K562 (cell line): ENCODE measurements at regions not wholly inside any gene's neighbourhood (a gene's known extent, or its start where the extent isn't known, plus 50 kb on each side); places are given as distances from the start of the nearest gene placed in this dataset.

Source experiments
- ATAC-seq: fragments of 200-7000 bp; cut with Tn5 transposase; 3 replicates; pipeline ENCODE4 v1.9.1; 2020; ENCODE audit warnings: moderate library complexity
- BruUV-seq: library from RNA; stranded (reverse); fragments of 400-500 nt; replicated peaks from 2 replicates; lab custom pipeline; 2021; lab: Mats Ljungman, UMichigan
- CTCF ChIA-PET: fragments of 300-600 bp; formaldehyde crosslinking; extraction: SDS; loops from one replicate; lab custom pipeline; 2021; ENCODE audit warnings: low intra/inter-chr PET ratio; lab: Yijun Ruan, JAX
- POLR2A ChIA-PET: fragments of 300-600, 350-650 bp; sonication (Branson Sonifier 250); formaldehyde crosslinking; extraction: SDS; loops from one replicate; lab custom pipeline; 2021; ENCODE audit warnings: antibody characterized with exemption, inconsistent platforms; lab: Yijun Ruan, JAX
- DNase-seq, 4 experiments: peaks; one replicate each; pipeline versions ENCODE4 v3.0.0 to v3.0.0-alpha.2; 2011 to 2018; ENCODE audit warnings: low spot score in 3 of 4, mixed read lengths in 3 of 4; ENCODE audit errors: extremely low read depth in 1 of 4
- FAIRE-seq: peaks from 2 replicates; lab custom pipeline; 2011; peaks lifted over from hg19 to GRCh38; lab: Jason Lieb, UNC
- H2AFZ ChIP-seq: 2 replicates; pipeline ENCODE4 v1.6.0; 2011; ENCODE audit warnings: low read depth, low read length, control low read depth, inconsistent platforms
- H3K27ac ChIP-seq: fragments of 200-600 bp; 3 replicates; pipeline ENCODE4 v1.8.0; 2011; ENCODE audit warnings: low read depth, mild to moderate bottlenecking, control low read depth, inconsistent platforms, low read length, moderate library complexity, mixed read lengths; ENCODE audit errors: extremely low read depth
- H3K27me3 ChIP-seq, 2 experiments: fragments of 300-600 bp in 1 of 2; 2 replicates in 1 of 2; 3 replicates in 1 of 2; pipeline versions ENCODE4 v1.6.0 to v1.8.0; 2011; ENCODE audit warnings: inconsistent platforms in 2 of 2, low read length in 2 of 2, mild to moderate bottlenecking in 1 of 2, mixed read lengths in 1 of 2, moderate library complexity in 1 of 2; ENCODE audit not compliant: control insufficient read depth in 2 of 2, insufficient read depth in 2 of 2
- H3K36me3 ChIP-seq: fragments of 300-600 bp; 3 replicates; pipeline ENCODE4 v1.8.0; 2011; ENCODE audit warnings: mild to moderate bottlenecking, low read length, inconsistent platforms; ENCODE audit not compliant: control insufficient read depth, insufficient read depth
- H3K4me1 ChIP-seq, 2 experiments: fragments of 200-600 bp in 1 of 2; replicated peaks in 1 of 2; 2 replicates in 1 of 2; 3 replicates in 1 of 2; pipeline versions ENCODE4 v1.5.1 to v1.8.0; 2011; ENCODE audit warnings: inconsistent platforms in 2 of 2, low read length in 2 of 2, mild to moderate bottlenecking in 1 of 2, mixed read lengths in 1 of 2, moderate library complexity in 1 of 2; ENCODE audit not compliant: control insufficient read depth in 2 of 2, insufficient read depth in 2 of 2
- H3K4me2 ChIP-seq: 2 replicates; pipeline ENCODE4 v1.6.1; 2011; ENCODE audit warnings: low read length, control low read depth, inconsistent platforms, mixed read lengths; ENCODE audit not compliant: insufficient read depth
- H3K4me3 ChIP-seq: fragments of 200-600 bp; sonication (generic), shearing (Covaris generic); 2 replicates; pipeline ENCODE4 v1.5.1; 2016; ENCODE audit warnings: control low read depth, inconsistent platforms
- H3K79me2 ChIP-seq: fragments of 200-600 bp; 3 replicates; pipeline ENCODE4 v1.8.0; 2011; ENCODE audit warnings: low read length, inconsistent platforms; ENCODE audit not compliant: control insufficient read depth, insufficient read depth
- H3K9ac ChIP-seq, 2 experiments: 2 replicates each; pipeline versions ENCODE4 v1.6.0 to v1.6.1; 2011; ENCODE audit warnings: low read depth in 2 of 2, low read length in 2 of 2, control low read depth in 1 of 2, inconsistent platforms in 1 of 2, mild to moderate bottlenecking in 1 of 2, mixed read lengths in 1 of 2; ENCODE audit not compliant: insufficient read depth in 1 of 2
- H3K9me1 ChIP-seq: one replicate; pipeline ENCODE4 v1.6.0; 2011; ENCODE audit warnings: inconsistent platforms, mild to moderate bottlenecking, low read length, moderate library complexity; ENCODE audit not compliant: control insufficient read depth, insufficient read depth
- H3K9me3 ChIP-seq: replicated peaks from 2 replicates; pipeline ENCODE4 v1.5.1; 2011; ENCODE audit warnings: low read depth, low read length, inconsistent platforms; ENCODE audit not compliant: control insufficient read depth, insufficient read depth
- H4K20me1 ChIP-seq: replicated peaks from 2 replicates; pipeline ENCODE4 v1.6.1; 2011; ENCODE audit warnings: low read length, inconsistent platforms, mixed read lengths; ENCODE audit not compliant: control insufficient read depth, insufficient read depth
- ARID2 ChIP-seq: fragments of 450-650 bp; IDR thresholded peaks from 2 replicates; pipeline ENCODE4 v1.6.1; 2017; ENCODE audit warnings: antibody characterized with exemption, mild to moderate bottlenecking
- BDP1 ChIP-seq: IDR thresholded peaks from 3 replicates; pipeline ENCODE4 v1.6.1; 2011; ENCODE audit not compliant: insufficient read length, insufficient read depth
- CHD4 ChIP-seq: fragments of 200-600 bp; sonication (generic); IDR thresholded peaks from 3 replicates; pipeline ENCODE4 v1.6.1; 2012; ENCODE audit warnings: low read depth, mild to moderate bottlenecking, mixed read lengths, low read length, inconsistent platforms; ENCODE audit not compliant: insufficient read depth, insufficient replicate concordance, poor library complexity, severe bottlenecking
- DDX20 ChIP-seq: fragments of 450-650 bp; IDR thresholded peaks from 2 replicates; pipeline ENCODE4 v1.6.1; 2016; ENCODE audit warnings: missing genetic modification characterization, low read depth, mild to moderate bottlenecking, missing compliant biosample characterization, moderate library complexity
- ESRRB ChIP-seq: fragments of 250-450 bp; sonication (Bioruptor Pico); IDR thresholded peaks from 2 replicates; pipeline ENCODE4 v1.5.0; 2020; ENCODE audit warnings: mild to moderate bottlenecking, moderate library complexity, borderline replicate concordance
- ETV1 ChIP-seq: fragments of 450-650 bp; conservative IDR thresholded peaks from 2 replicates; pipeline ENCODE4 v1.6.1; 2016; ENCODE audit warnings: missing genetic modification characterization, control low read depth, low read depth, missing compliant biosample characterization
- EWSR1 ChIP-seq: fragments of 450-650 bp; IDR thresholded peaks from 2 replicates; pipeline ENCODE4 v1.6.1; 2018; ENCODE audit warnings: borderline replicate concordance, mild to moderate bottlenecking, low read depth, moderate library complexity; ENCODE audit not compliant: partially characterized antibody
- IFI16 ChIP-seq: fragments of 250-450 bp; sonication (Bioruptor Pico); IDR thresholded peaks from 2 replicates; pipeline ENCODE4 v2.1.2; 2022; ENCODE audit warnings: mild to moderate bottlenecking, inconsistent platforms
- IRF9 ChIP-seq: fragments of 450-650 bp; IDR thresholded peaks from 2 replicates; pipeline ENCODE4 v1.6.1; 2016; ENCODE audit warnings: missing biosample characterization, missing genetic modification characterization
- NELFE ChIP-seq: IDR thresholded peaks from 2 replicates; pipeline ENCODE4 v1.6.1; 2011; ENCODE audit warnings: mild to moderate bottlenecking; ENCODE audit not compliant: insufficient read depth, insufficient read length
- POLR2AphosphoS5 ChIP-seq: IDR thresholded peaks from 2 replicates; pipeline ENCODE4 v1.6.1; 2011; ENCODE audit warnings: mild to moderate bottlenecking, low read depth, low read length, moderate library complexity; ENCODE audit not compliant: control insufficient read depth, insufficient read depth
- SMARCB1 ChIP-seq: IDR thresholded peaks from 2 replicates; pipeline ENCODE4 v1.6.1; 2011; ENCODE audit warnings: improper control_type of control experiment, low read depth; ENCODE audit not compliant: insufficient read length
- SOX6 ChIP-seq: fragments of 450-650 bp; IDR thresholded peaks from 2 replicates; pipeline ENCODE4 v1.6.1; 2014; ENCODE audit warnings: mild to moderate bottlenecking
- ZNF12 ChIP-seq: sonication (generic); formaldehyde crosslinking; IDR thresholded peaks from 2 replicates; pipeline ENCODE4 v1.4.0; 2020; ENCODE audit warnings: mild to moderate bottlenecking, missing genetic modification reagents
- ZNF133 ChIP-seq: fragments of 250-450 bp; sonication (Bioruptor Pico); IDR thresholded peaks from 2 replicates; pipeline ENCODE4 v1.4.0; 2020; ENCODE audit warnings: mild to moderate bottlenecking
- ZNF23 ChIP-seq: fragments of 250-450 bp; sonication (Bioruptor Pico); IDR thresholded peaks from 2 replicates; pipeline ENCODE4 v1.4.0; 2020; ENCODE audit warnings: mild to moderate bottlenecking
- ZNF766 ChIP-seq: fragments of 200-800 bp; sonication (Bioruptor generic); conservative IDR thresholded peaks from 2 replicates; pipeline ENCODE4 v1.6.1; 2016; ENCODE audit warnings: missing genetic modification characterization, missing compliant biosample characterization
- ZSCAN32 ChIP-seq: fragments of 450-650 bp; formaldehyde crosslinking; IDR thresholded peaks from 2 replicates; pipeline ENCODE4 v1.4.0; 2020; ENCODE audit warnings: mild to moderate bottlenecking, moderate library complexity
- WGBS: fragments of 100-300 bp; shearing (Covaris generic); methylation state at CpG from one replicate; pipeline ENCODE4 v1.1.6; 2016; ENCODE audit warnings: low coverage, mixed read lengths; ENCODE audit not compliant: insufficient coverage; ENCODE audit errors: missing lambda C conversion rate; 5-methylcytosine and 5-hydroxymethylcytosine counted together
- in situ Hi-C: fragments of 300-500 bp; cut with MboI; formaldehyde crosslinking; loops from 4 replicates; pipeline ENCODE4 v1.15.0; 2018; ENCODE audit warnings: inconsistent platforms, mixed read lengths
- intact Hi-C: fragments of 100-400 bp; cut with micrococcal nuclease; formaldehyde crosslinking; loops from 2 replicates; pipeline ENCODE4 v1.14.2; 2022
- TF ChIP-seq, protein P1 (sequence below): sonication (generic); formaldehyde crosslinking; IDR thresholded peaks from 2 replicates; pipeline ENCODE4 v1.8.0; 2023; ENCODE audit warnings: mild to moderate bottlenecking, missing genetic modification reagents
- TF ChIP-seq, protein P2 (sequence below): fragments of 250-450 bp; sonication (Bioruptor Pico); IDR thresholded peaks from 2 replicates; pipeline ENCODE4 v1.4.0; 2020; ENCODE audit warnings: mild to moderate bottlenecking, moderate library complexity

DNA sequence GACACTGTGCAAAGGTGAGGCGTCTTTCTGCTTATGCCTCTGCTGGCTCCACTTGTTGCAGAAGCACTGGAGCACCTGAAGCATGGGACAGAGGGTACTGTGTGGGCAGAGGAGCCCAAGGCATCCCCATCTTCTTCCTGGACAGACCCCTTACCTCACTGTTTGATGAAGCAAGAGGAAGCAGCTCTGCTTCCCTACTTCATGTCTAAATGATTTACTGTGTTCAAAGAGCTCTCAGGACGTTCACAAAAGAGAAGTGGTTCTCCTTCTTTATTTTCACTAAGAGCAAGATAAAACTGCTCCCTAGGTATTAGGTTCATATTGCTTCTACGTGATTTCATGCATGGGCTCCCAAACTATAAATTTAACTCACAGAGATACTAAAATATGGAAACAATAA lies 1635.4 kb upstream of the SLC10A2 start:
- no peak overlapping the region for H3K27ac ChIP-seq
- H3K36me3 ChIP-seq = no peaks in the 10 kb centered on the region
- DNase-seq (no peak), FAIRE-seq (no peak), ATAC-seq (no peak)
- H3K9me3 ChIP-seq = no peaks in the 10 kb centered on the region; the same call in 1 of the 2 replicates
- H3K4me1 ChIP-seq = no peaks in the 10 kb centered on the region
- no TSS peak for BruUV-seq
- no peaks in the 10 kb centered on the region for H3K79me2 ChIP-seq
- no peak overlapping the region for H3K4me2 ChIP-seq
- H3K9ac ChIP-seq = no peak overlapping the region
- ChIA-PET POLR2A (no interaction called here), CTCF (no interaction called here)
- in situ Hi-C loops = no loop called here
- H3K27me3 ChIP-seq = no peaks in the 10 kb centered on the region
- H3K9me1 ChIP-seq = no peaks in the 10 kb centered on the region
- no peak overlapping the region for H3K4me3 ChIP-seq
- WGBS = 0% methylated on average over 3 of the region's 3 CpGs
- TF ChIP-seq DDX20 (tag) (no peak), ZNF23 (CRISPR knock-in tag) (no peak), POLR2AphosphoS5 (no peak), BDP1 (no peak), SOX6 (no peak), IFI16 (CRISPR knock-in tag) (no peak), ARID2 (no peak), NELFE (no peak), ZNF766 (no peak), CHD4 (no peak), ZNF12 (CRISPR knock-in tag) (no peak), IRF9 (tag) (no peak), ZNF133 (no peak), SMARCB1 (no peak), ETV1 (tag) (no peak), ESRRB (CRISPR knock-in tag) (no peak), EWSR1 (no peak), ZSCAN32 (CRISPR knock-in tag) (no peak)
- TF ChIP-seq, protein P1, sequence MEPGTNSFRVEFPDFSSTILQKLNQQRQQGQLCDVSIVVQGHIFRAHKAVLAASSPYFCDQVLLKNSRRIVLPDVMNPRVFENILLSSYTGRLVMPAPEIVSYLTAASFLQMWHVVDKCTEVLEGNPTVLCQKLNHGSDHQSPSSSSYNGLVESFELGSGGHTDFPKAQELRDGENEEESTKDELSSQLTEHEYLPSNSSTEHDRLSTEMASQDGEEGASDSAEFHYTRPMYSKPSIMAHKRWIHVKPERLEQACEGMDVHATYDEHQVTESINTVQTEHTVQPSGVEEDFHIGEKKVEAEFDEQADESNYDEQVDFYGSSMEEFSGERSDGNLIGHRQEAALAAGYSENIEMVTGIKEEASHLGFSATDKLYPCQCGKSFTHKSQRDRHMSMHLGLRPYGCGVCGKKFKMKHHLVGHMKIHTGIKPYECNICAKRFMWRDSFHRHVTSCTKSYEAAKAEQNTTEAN (CRISPR knock-in tag) = no peak
- TF ChIP-seq, protein P2, sequence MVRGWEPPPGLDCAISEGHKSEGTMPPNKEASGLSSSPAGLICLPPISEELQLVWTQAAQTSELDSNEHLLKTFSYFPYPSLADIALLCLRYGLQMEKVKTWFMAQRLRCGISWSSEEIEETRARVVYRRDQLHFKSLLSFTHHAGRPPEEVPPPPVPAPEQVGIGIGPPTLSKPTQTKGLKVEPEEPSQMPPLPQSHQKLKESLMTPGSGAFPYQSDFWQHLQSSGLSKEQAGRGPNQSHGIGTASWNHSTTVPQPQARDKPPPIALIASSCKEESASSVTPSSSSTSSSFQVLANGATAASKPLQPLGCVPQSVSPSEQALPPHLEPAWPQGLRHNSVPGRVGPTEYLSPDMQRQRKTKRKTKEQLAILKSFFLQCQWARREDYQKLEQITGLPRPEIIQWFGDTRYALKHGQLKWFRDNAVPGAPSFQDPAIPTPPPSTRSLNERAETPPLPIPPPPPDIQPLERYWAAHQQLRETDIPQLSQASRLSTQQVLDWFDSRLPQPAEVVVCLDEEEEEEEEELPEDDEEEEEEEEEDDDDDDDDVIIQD (CRISPR knock-in tag) = no peak
- no peaks in the 10 kb centered on the region for H4K20me1 ChIP-seq
- no peak overlapping the region for H2AFZ ChIP-seq
- intact Hi-C loops = no loop called here
